Vagina (tissue), 2 donors: ENCODE measurements at regions not wholly inside any gene's neighbourhood (a gene's known extent, or its start where the extent isn't known, plus 50 kb on each side); places are given as distances from the start of the nearest gene placed in this dataset.

ENCODE experiments used
- CTCF ChIP-seq, 3 experiments: fragments of 450-650 bp in 2 of 3; fragments of 200-600 bp in 1 of 3; sonication (generic) in 1 of 3; IDR thresholded peaks; one replicate each; pipeline ENCODE4 v1.5.1; 2017 to 2019; ENCODE audit warnings: antibody characterized with exemption in 3 of 3, mild to moderate bottlenecking in 2 of 3, moderate library complexity in 2 of 3
- POLR2A ChIP-seq, 2 donors: fragments of 450-650 bp; IDR thresholded peaks; one replicate each; pipeline ENCODE4 v1.6.1; 2017; ENCODE audit warnings: antibody characterized with exemption in 2 of 2, mild to moderate bottlenecking in 2 of 2, moderate library complexity in 2 of 2
- POLR2AphosphoS5 ChIP-seq, 2 donors: sonication (generic); formaldehyde crosslinking; IDR thresholded peaks; one replicate each; pipeline ENCODE4 v1.9.0; 2017; ENCODE audit warnings: antibody characterized with exemption in 2 of 2, mild to moderate bottlenecking in 2 of 2, low read depth in 1 of 2; ENCODE audit not compliant: insufficient read depth in 1 of 2

GRCh38 chr3:113086560-113087461 lies 96.0 kb downstream of the GTPBP8 start:
- TF ChIP-seq POLR2AphosphoS5 (IDR thresholded peaks at IDR 0.05; ENCODE audit: insufficient read depth in 1 of 2, low read depth in 1 of 2) (no peak), CTCF (IDR thresholded peaks at IDR 0.05) (no peak), POLR2A (IDR thresholded peaks at IDR 0.05) (no peak)
